Erythroblast (primary cell): ENCODE measurements at regions not wholly inside any gene's neighbourhood (a gene's known extent, or its start where the extent isn't known, plus 50 kb on each side); places are given as distances from the start of the nearest gene placed in this dataset.
"Not testable (repeated sequence)": the region's sequence is repeated elsewhere in the genome, so short reads cannot be mapped to it uniquely, and the experiment has no call there.

ENCODE experiments used
- DNase-seq, 2 experiments: peaks; one replicate each; lab custom pipeline; 2025; lab: John Stamatoyannopoulos, UW
- GATA1 ChIP-seq: IDR thresholded peaks from 2 replicates; pipeline ENCODE4 v1.6.1; 2011; ENCODE audit warnings: low read depth, mild to moderate bottlenecking, control low read depth, low read length, moderate library complexity
- POLR2A ChIP-seq: IDR thresholded peaks from 2 replicates; pipeline ENCODE4 v1.6.1; 2011; ENCODE audit warnings: mild to moderate bottlenecking, low read length

DNA sequence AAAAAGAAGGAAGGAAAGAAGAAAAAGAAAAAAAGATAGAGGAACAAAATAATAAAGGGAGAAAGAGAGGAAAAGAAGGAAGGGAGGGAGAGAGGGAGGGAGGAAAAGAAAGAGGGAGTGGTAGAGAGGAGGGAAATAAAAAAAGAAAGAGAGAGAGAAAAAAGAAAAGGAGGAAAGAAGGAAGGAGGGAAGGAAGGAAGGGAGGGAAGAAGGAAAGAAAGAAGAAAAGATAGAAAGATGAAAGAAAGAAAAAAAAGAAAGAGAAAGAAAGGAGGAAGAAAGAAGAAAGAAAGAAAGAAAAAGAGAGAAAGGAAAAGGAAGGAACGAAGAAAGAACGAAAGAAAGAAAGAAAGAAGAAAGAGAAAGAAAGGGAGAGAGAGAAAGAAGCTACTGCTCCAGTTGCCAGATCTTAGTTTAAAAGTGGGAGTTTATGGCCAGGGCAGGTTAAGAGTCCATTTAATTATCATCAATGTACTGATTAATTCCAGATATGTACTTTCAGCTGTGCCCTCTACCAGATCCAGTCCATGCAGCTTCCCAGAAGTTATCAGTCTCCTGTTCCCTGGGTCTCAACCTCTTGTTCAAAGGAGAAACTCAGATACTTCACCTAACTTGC is 1378.5 kb upstream of the NUDT12 start:
- TF ChIP-seq POLR2A = no peak
- TF ChIP-seq GATA1 = no peak
- no peak for DNase-seq

- DNase-seq = no peak
- no peak for TF ChIP-seq POLR2A
- TF ChIP-seq GATA1 = no peak
Observed at GRCh38 chr5:104937598-104937997, 1375.0 kb upstream of the NUDT12 start.

GRCh38 chr5:104932431-104932830 is 1369.8 kb upstream of the NUDT12 start:
- TF ChIP-seq GATA1 = no peak
- TF ChIP-seq POLR2A = no peak
- no peak for DNase-seq

DNA sequence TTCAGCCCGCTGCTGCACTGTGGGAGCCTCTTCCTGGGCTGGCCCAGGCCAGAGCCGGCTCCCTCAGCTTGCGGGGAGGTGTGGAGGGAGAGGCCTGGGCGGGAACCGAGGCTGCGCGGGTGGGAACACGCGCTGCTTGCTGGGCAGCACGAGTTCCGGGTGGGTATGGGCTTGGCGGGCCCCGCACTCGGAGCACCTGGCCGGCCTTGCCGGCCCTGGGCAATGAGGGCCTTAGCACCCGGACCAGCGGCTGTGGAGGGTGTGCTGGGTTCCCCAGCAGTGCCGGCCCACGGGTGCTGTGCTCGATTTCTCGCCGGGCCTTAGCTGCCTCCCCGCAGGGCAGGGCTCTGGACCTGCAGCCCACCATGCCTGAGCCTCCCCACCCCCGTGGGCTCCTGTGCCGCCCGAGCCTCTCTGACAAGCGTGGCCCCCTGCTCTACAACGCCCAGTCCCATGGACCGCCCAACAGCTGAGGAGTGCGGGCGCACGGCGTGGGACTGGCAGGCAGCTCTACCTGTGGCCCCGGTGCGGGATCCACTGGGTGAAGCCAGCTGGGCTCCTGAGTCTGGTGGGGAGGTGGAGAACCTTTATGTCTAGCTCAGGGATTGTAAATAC is 1366.4 kb upstream of the NUDT12 start:
- no peak for TF ChIP-seq POLR2A
- TF ChIP-seq GATA1 = no peak
- no peak for DNase-seq

DNA sequence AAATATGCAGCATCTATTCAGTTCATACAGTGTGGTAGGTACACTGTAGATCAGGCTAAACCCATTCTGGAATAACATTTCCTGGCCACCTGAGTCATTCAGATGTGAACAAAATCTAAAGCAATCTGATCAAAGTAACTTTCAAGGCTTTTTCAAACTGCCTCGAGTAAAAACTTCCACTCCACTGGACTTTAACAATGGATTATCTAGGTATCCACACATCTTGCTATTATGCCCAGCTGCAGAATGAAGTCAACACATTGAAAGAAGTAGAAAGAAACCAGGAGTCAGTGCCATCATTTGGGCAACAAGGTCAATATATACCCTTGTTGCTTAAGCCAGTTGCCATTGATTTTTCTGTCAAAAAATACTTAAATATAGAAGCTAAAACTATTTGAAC is 1352.6 kb upstream of the NUDT12 start:
- no peak for DNase-seq
- no peak for TF ChIP-seq GATA1
- no peak for TF ChIP-seq POLR2A

- DNase-seq = no peak
- TF ChIP-seq GATA1 (no peak), POLR2A (no peak)
Observed at GRCh38 chr5:104914536-104915070, 1352.0 kb upstream of the NUDT12 start.

GRCh38 chr5:104913841-104914281 is 1351.3 kb upstream of the NUDT12 start:
- TF ChIP-seq POLR2A = no peak
- TF ChIP-seq GATA1 = no peak

DNA sequence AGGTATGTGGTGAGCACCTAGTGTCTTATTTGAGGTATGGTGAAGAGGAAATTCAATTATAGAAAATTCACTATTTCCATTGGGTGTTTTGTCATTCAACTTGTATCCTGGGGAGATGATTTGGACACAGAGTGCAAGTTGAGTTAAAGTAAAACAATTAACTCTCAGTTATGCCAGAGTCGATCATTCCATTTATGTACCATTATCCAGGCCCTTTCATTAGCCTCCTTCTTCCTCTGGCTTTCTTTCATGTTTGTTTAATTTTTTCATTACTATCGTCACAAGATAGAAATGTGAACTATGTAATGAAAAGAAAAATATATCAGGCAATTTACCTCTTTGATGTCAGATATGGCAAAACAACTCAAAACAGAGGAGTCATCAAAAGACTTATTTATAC is 1347.2 kb upstream of the NUDT12 start:
- TF ChIP-seq POLR2A (no peak), GATA1 (no peak)
- DNase-seq = no peak

More at GRCh38 chr5:104913841-104914281, 1351.3 kb upstream of the NUDT12 start:
- DNase-seq = no peak

- no peak for DNase-seq
- TF ChIP-seq GATA1 (no peak), POLR2A (no peak)
Observed at GRCh38 chr5:104904561-104904960, 1342.0 kb upstream of the NUDT12 start.

DNA sequence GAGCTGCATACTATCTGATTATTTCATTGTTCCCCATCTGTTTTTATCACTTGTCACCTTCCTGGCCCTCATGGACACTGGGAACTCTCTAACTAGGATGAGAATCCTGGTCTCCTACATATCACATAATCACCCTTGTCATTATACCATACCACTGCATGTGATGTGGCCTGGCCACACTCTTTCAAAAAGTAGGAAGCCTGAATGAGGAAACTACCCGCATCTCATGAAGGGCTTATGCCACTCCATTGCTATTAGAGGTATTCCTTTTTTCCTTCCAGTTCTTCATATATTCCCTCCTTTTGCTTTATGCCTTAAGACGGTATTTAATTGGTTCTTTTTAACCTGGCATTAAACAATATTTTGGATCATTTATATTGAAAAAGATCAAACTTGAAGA is 1341.4 kb upstream of the NUDT12 start:
- TF ChIP-seq GATA1 (no peak), POLR2A (no peak)
- DNase-seq = no peak

DNA sequence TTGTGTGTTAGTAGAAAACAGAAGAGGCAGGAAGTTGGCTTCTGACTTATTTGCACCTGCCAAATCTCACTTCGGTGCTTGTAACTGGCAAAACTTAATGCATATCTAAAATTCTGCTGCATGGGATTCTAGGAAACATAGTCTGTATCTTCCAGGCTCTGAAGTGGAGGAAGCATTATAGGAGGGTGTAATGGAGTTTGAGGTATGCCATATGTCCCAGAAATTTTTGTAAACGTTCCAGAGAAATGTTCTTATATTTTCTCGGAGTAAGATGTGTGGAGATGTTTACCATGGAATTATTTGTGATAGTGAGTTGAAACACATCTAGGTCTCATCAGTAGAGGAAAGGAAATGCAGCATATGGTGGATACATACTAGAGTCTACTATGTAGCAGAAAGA is 1329.0 kb upstream of the NUDT12 start:
- TF ChIP-seq POLR2A (no peak), GATA1 (no peak)
- DNase-seq = no peak

DNA sequence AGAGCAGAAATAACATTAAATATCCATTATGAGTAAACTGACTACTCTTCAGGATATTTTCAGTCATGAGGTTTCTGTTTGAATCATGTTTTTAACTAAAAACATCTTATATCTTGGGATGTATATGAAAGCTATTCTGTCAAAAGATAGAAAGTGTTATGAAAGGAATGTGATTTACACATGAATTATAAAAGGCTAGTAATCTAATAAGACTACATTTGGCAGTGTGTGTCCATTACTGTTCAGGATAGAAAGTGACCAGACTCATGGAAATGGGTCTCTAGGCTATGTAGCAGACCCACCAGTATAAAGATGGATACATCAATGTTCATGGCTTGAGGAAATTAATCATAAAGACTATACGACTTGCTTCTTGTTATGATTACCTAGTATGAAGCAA is 1328.2 kb upstream of the NUDT12 start:
- DNase-seq = no peak

DNA sequence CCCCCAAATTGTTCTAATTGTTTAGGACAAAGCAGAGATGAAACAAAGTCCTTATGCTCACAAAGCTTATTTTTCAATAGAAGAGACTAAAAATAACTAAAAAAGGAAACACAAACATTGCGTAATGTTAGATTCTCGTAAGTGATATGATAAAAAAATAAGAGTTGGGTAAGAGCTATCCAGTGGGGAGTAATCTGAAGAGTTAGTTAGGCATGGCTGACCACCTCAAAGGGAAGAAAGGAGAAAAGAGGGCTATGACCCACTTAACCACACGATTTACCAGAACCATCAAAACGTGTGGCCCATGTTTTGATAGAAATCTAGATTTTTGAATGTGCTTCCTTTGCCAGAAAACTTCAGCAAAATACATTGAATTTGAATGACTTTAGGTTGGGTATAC is 1296.8 kb upstream of the NUDT12 start:
- DNase-seq = no peak
- TF ChIP-seq POLR2A (no peak), GATA1 (no peak)

More for the DNA sequence above, 1328.2 kb upstream of the NUDT12 start:
- TF ChIP-seq GATA1 = no peak
- TF ChIP-seq POLR2A = no peak

- not testable (repeated sequence) for DNase-seq
Observed at GRCh38 chr5:104852099-104852498, 1289.5 kb upstream of the NUDT12 start.

GRCh38 chr5:104845541-104845940 is 1283.0 kb upstream of the NUDT12 start:
- TF ChIP-seq POLR2A = no peak
- TF ChIP-seq GATA1 = no peak
- DNase-seq = no peak

DNA sequence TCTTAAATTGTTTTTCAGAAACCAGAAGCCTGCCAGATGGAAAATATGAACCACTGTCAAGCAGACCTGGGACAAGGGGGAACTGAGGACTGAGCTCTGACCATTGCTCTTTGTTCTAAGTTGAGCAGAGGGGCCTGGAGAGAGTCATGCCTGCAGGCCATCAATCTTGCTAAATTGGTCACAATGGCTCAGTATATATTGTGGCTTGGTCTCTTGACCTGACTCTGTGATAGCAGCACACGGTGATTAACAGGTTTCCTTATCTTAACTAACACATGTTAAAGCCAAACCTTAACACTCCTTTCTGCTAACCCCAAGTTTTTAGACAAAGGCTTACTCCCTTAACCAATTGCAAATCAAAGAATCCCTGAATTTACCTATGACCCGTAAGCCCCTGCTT is 1281.2 kb upstream of the NUDT12 start:
- DNase-seq = peak in 1 of 2 experiments; percentile 22
- TF ChIP-seq POLR2A = no peak
- TF ChIP-seq GATA1 = no peak

DNA sequence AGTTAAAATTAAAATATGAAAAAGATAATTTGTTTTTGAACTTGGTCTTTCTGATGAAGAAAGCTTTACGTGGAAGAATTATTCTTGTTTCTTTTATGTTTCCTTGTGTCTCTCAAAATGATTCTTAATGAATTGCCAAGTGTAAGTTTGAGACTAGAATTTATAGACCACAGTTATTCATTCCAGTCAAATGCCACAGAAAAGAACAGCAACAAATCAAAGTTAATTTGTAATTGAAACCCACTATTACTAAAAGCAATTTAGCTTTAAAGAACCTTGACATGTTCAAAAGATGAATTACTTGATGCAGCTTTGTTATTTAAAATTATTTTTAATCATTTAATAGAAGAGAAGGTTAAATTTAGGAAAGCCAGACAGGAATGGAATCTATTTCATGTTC is 1277.7 kb upstream of the NUDT12 start:
- DNase-seq = no peak
- TF ChIP-seq POLR2A (no peak), GATA1 (no peak)

DNA sequence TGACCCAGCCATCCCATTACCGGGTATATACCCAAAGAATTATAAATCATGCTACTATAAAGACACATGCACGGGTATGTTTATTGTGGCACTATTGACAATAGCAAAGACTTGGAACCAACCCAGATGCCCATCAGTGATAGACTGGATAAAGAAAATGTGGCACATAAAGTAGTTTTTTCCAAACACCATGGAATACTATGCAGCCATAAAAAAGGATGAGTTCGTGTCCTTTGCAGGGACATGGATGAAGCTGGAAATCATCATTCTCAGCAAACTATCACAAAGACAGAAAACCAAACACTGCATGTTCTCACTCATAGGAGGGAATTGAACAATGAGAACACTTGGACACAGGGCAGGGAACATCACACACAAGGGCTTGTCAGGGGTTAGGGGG is 1268.9 kb upstream of the NUDT12 start:
- DNase-seq = not testable (repeated sequence)
